Heart left ventricle (tissue), 16 donors: ENCODE measurements at regions not wholly inside any gene's neighbourhood (a gene's known extent, or its start where the extent isn't known, plus 50 kb on each side); places are given as distances from the start of the nearest gene placed in this dataset.

Source experiments
- ATAC-seq, 4 donors: fragments of 200-7000 bp; cut with Tn5 transposase; one replicate each; pipeline ENCODE4 v1.9.1; 2020 to 2022; ENCODE audit warnings: moderate library complexity in 4 of 4, mild to moderate bottlenecking in 3 of 4, moderate number of reproducible peaks in 1 of 4
- DNase-seq, 5 donors: peaks; one replicate each; pipeline ENCODE4 v3.0.0-alpha.2; 2020
- H3K27ac ChIP-seq, 12 donors: fragments of 200-600 bp; sonication (generic) in 4 of 12; one replicate each; pipeline versions ENCODE4 v1.5.0 to v1.8.0; 2016 to 2022; ENCODE audit warnings: mild to moderate bottlenecking in 2 of 12
- H3K27me3 ChIP-seq, 9 donors: fragments of 200-600 bp; sonication (generic) in 2 of 9; one replicate each; pipeline versions ENCODE4 v1.5.1 to v1.8.0; 2016 to 2022; ENCODE audit warnings: mild to moderate bottlenecking in 3 of 9
- H3K36me3 ChIP-seq, 9 donors: fragments of 200-600 bp; sonication (generic) in 2 of 9; one replicate each; pipeline versions ENCODE4 v1.5.0 to v1.8.0; 2018 to 2022; ENCODE audit warnings: mild to moderate bottlenecking in 2 of 9
- H3K4me1 ChIP-seq, 12 donors: fragments of 200-600 bp; sonication (generic) in 4 of 12; one replicate each; pipeline versions ENCODE4 v1.5.0 to v1.8.0; 2016 to 2022; ENCODE audit warnings: mild to moderate bottlenecking in 3 of 12
- H3K4me3 ChIP-seq, 12 donors: fragments of 200-600 bp; sonication (generic) in 4 of 12; one replicate each; pipeline versions ENCODE4 v1.5.0 to v1.8.0; 2017 to 2022; ENCODE audit warnings: mild to moderate bottlenecking in 9 of 12, moderate library complexity in 4 of 12
- H3K9me3 ChIP-seq, 12 donors: fragments of 200-600 bp; sonication (generic) in 4 of 12; one replicate each; pipeline versions ENCODE4 v1.5.0 to v1.8.0; 2016 to 2022; ENCODE audit warnings: mild to moderate bottlenecking in 1 of 12
- CTCF ChIP-seq, 12 donors: fragments of 200-600 bp; sonication (generic) in 4 of 12; IDR thresholded peaks; one replicate each; pipeline versions ENCODE4 v1.5.0 to v1.8.0; 2018 to 2022; ENCODE audit warnings: antibody characterized with exemption in 12 of 12, mild to moderate bottlenecking in 5 of 12
- POLR2A ChIP-seq, 2 donors: fragments of 450-650 bp; IDR thresholded peaks; one replicate each; pipeline ENCODE4 v1.6.1; 2017; ENCODE audit warnings: antibody characterized with exemption in 2 of 2, mild to moderate bottlenecking in 2 of 2, moderate library complexity in 2 of 2
- WGBS, 4 donors: extraction: QIAGEN DNeasy Blood & Tissue Kit in 2 of 4; methylation state at CpG; one replicate each; pipeline versions ENCODE4 v1.1.5 to v1.1.7; 2013 to 2018; 5-methylcytosine and 5-hydroxymethylcytosine counted together
- intact Hi-C, 10 donors: fragments of 100-400 bp; cut with DNase I; formaldehyde crosslinking; loops; one replicate each; pipeline versions ENCODE4 v1.11.1 to v1.14.2; 2022
- donor health status: ischemic (EF 13 %, LVEDD 7.1; RV severe dilation, severe dysfunction).
- donor health status: healthy with polysubstance abuse.
- donor health status: DM: no; HTN: yes; CAD: no.
- donor health status: DM: no; HTN: no; CAD: no.
- donor health status: ischemic (EF 25% LVEDD 6.9; RV normal size, moderate dysfunction).
- donor health status: ischemic (EF 25% LVEDD 5.7; RV mildly dilated, moderate dysfunction).
- donor health status: healthy.
- donor health status: DM: yes; HTN: yes; CAD: no.
- donor health status: ischemic (EF 35%, LVEDD 5.7; RV mildly dilated, moderate dysfunction).
- donor health status: nonischemic (EF 11% LVEDD 7.7; RV severe dilation, severe dysfunction).
- donor health status: DM: yes; HTN: yes; CAD: no.
- donor health status: PGD.
- donor health status: ischemic (EF 29% LVEDD 5.4; RV normal size, mild dysfunction).
- donor health status: nonischemic (EF 23%, LVEDD 6.1; RV moderate dilation, normal function).

- H3K4me1 ChIP-seq: peaks cover 0 to 6% (median 0%) of the 10 kb centered on the region in 12 donors
- no peak for ATAC-seq
- DNase-seq: no peak
- H3K36me3 ChIP-seq: no peaks in the 10 kb centered on the region
- peaks cover 0 to 4% (median 0%) of the 10 kb centered on the region in 9 donors for H3K27me3 ChIP-seq
- no peak for TF ChIP-seq POLR2A (IDR thresholded peaks at IDR 0.05)
- TF ChIP-seq CTCF (IDR thresholded peaks at IDR 0.05): no peak
- H3K27ac ChIP-seq: no peak overlapping the region
- WGBS, 4 donors: 75 to 84% (median 78%) methylated on average over 1 of the region's 1 CpG
- H3K4me3 ChIP-seq: no peak overlapping the region
- H3K9me3 ChIP-seq: no peaks in the 10 kb centered on the region
- intact Hi-C loops: no loop called here
Measured at GRCh38 chr7:133186060-133186459, 66.8 kb upstream of the EXOC4 start.

GRCh38 chr7:133190172-133190528 is 62.7 kb upstream of the EXOC4 start:
- intact Hi-C loops: loop anchor here in 1 of 10 donors (10.0 kb wide), 1 partner anchor 55 kb away; no protein-coding TSS in a partner anchor
- H3K4me3 ChIP-seq: no peak overlapping the region
- WGBS, 4 donors: 92 to 95% (median 94%) methylated on average over 2 of the region's 2 CpGs
- H3K27ac ChIP-seq: no peak overlapping the region
- no peak for ATAC-seq
- no peaks in the 10 kb centered on the region for H3K4me1 ChIP-seq
- H3K9me3 ChIP-seq: no peaks in the 10 kb centered on the region
- H3K36me3 ChIP-seq: no peaks in the 10 kb centered on the region
- DNase-seq: no peak
- TF ChIP-seq POLR2A (IDR thresholded peaks at IDR 0.05) (no peak), CTCF (IDR thresholded peaks at IDR 0.05) (no peak)
- H3K27me3 ChIP-seq: peaks cover 0 to 3% (median 0%) of the 10 kb centered on the region in 9 donors

- intact Hi-C loops: loop anchor here in 1 of 10 donors (10.0 kb wide), 1 partner anchor 56 kb away; no protein-coding TSS in a partner anchor
- Histone ChIP-seq H3K27ac (no peak overlapping the region), H3K27me3 (peaks cover 0 to 3% (median 0%) of the 10 kb centered on the region in 9 donors), H3K4me3 (no peak overlapping the region), H3K9me3 (no peaks in the 10 kb centered on the region), H3K4me1 (no peaks in the 10 kb centered on the region), H3K36me3 (no peaks in the 10 kb centered on the region)
- DNase-seq (no peak), ATAC-seq (no peak)
- TF ChIP-seq CTCF (IDR thresholded peaks at IDR 0.05): no peak
- TF ChIP-seq POLR2A (IDR thresholded peaks at IDR 0.05): no peak
- WGBS, 4 donors: 89 to 100% (median 96%) methylated on average over 1 of the region's 1 CpG
Measured at GRCh38 chr7:133190650-133191049, 62.2 kb upstream of the EXOC4 start.

GRCh38 chr7:133191787-133192186 is 61.1 kb upstream of the EXOC4 start:
- WGBS, 4 donors: 68 to 73% (median 69%) methylated on average over 4 of the region's 4 CpGs
- DNase-seq: no peak
- Histone ChIP-seq H3K9me3 (no peaks in the 10 kb centered on the region), H3K27ac (no peak overlapping the region), H3K36me3 (no peaks in the 10 kb centered on the region), H3K4me3 (no peak overlapping the region), H3K27me3 (peaks cover 0 to 3% (median 0%) of the 10 kb centered on the region in 9 donors), H3K4me1 (no peaks in the 10 kb centered on the region)
- ATAC-seq: no peak
- intact Hi-C loops: loop anchor here in 1 of 10 donors (10.0 kb wide), 1 partner anchor 57 kb away; no protein-coding TSS in a partner anchor
- TF ChIP-seq POLR2A (IDR thresholded peaks at IDR 0.05): no peak
- TF ChIP-seq CTCF (IDR thresholded peaks at IDR 0.05): no peak
